ENCODE measurements at regions not wholly inside any gene's neighbourhood (a gene's known extent, or its start where the extent isn't known, plus 50 kb on each side); places are given as distances from the start of the nearest gene placed in this dataset.
A peak's percentile ranks its signal among the peaks of the same experiment; 100 is the strongest.

GRCh38 chr13:23060959-23061358 is 119.8 kb upstream of the SGCG start:
- DNase-seq = no peak
- Histone ChIP-seq H3K4me1 (ENCODE audit: control insufficient read depth in 1 of 2, insufficient read depth in 2 of 2, low read depth in 1 of 2, low read length in 1 of 2) (no peaks in the 10 kb centered on the region), H3K36me3 (replicated peaks in 1 of 2; ENCODE audit: control insufficient read depth in 1 of 2, insufficient read depth in 2 of 2, low read length in 1 of 2) (no peaks in the 10 kb centered on the region), H2AFZ (ENCODE audit: low read depth) (no peak overlapping the region), H3F3A (replicated peaks; ENCODE audit: insufficient read depth) (peaks cover 4% of the 10 kb centered on the region), H3K27ac (ENCODE audit: low read depth in 2 of 2, low read length in 1 of 2) (no peak overlapping the region), H4K20me1 (ENCODE audit: insufficient read depth) (no peaks in the 10 kb centered on the region), H3K4me2 (no peak overlapping the region), H3K79me2 (ENCODE audit: insufficient read depth) (no peaks in the 10 kb centered on the region), H3K9me2 (no peaks in the 10 kb centered on the region), H3K27me3 (ENCODE audit: insufficient read depth) (no peaks in the 10 kb centered on the region), H3K9me3 (no peaks in the 10 kb centered on the region), H3K9ac (no peak overlapping the region), H3K4me3 (ENCODE audit: low read depth in 2 of 2, low read length in 1 of 2) (no peak overlapping the region)
- ChIA-PET POLR2A (no interaction called here), CTCF (interaction anchor here (0.6 kb wide), 1 partner anchor 930 kb away, joined by 3 read pairs; no protein-coding TSS in a partner anchor)
- no peak for TF ChIP-seq MAX (IDR thresholded peaks at IDR 0.05; ENCODE audit: low read depth)
- no peak for TF ChIP-seq EZH2phosphoT487 (IDR thresholded peaks at IDR 0.05; ENCODE audit: borderline replicate concordance, low read depth)
- TF ChIP-seq CHD2 (IDR thresholded peaks at IDR 0.05; ENCODE audit: low read length, partially characterized antibody) = no peak
- TF ChIP-seq JUND (IDR thresholded peaks at IDR 0.05) = no peak
- TF ChIP-seq ZBTB33 (IDR thresholded peaks at IDR 0.05; ENCODE audit: borderline replicate concordance, low read depth) = no peak
- TF ChIP-seq MXI1 (IDR thresholded peaks at IDR 0.05; ENCODE audit: low read depth, low read length) = no peak
- TF ChIP-seq IRF3 (IDR thresholded peaks at IDR 0.05; ENCODE audit: low read depth, low read length) = no peak
- TF ChIP-seq USF2 (IDR thresholded peaks at IDR 0.05; ENCODE audit: borderline replicate concordance, low read depth, low read length) = no peak
- no peak for TF ChIP-seq PBX3 (IDR thresholded peaks at IDR 0.05)
- no peak for TF ChIP-seq RFX5 (IDR thresholded peaks at IDR 0.05; ENCODE audit: low read length)
- TF ChIP-seq RAD21 (IDR thresholded peaks at IDR 0.05; ENCODE audit: low read length) = no peak
- no peak for TF ChIP-seq NFIC (IDR thresholded peaks at IDR 0.05; ENCODE audit: borderline replicate concordance)
- WGBS (ENCODE audit: low lambda C conversion rate) = 72% methylated on average over 1 of the region's 1 CpG

- no peaks in the 10 kb centered on the region for H3K36me3 ChIP-seq (replicated peaks in 1 of 2; ENCODE audit: control insufficient read depth in 1 of 2, insufficient read depth in 2 of 2, low read length in 1 of 2)
- no peaks in the 10 kb centered on the region for H3K9me2 ChIP-seq
- TF ChIP-seq RXRA (IDR thresholded peaks at IDR 0.05; ENCODE audit: borderline replicate concordance, low read depth) (no peak), ZBTB33 (IDR thresholded peaks at IDR 0.05; ENCODE audit: borderline replicate concordance, low read depth) (no peak), GATA2 (CRISPR knock-in tag; IDR thresholded peaks at IDR 0.05) (no peak), USF2 (IDR thresholded peaks at IDR 0.05; ENCODE audit: borderline replicate concordance, low read depth, low read length) (no peak), CHD2 (IDR thresholded peaks at IDR 0.05; ENCODE audit: low read length, partially characterized antibody) (no peak), IRF3 (IDR thresholded peaks at IDR 0.05; ENCODE audit: low read depth, low read length) (no peak), NFIC (IDR thresholded peaks at IDR 0.05; ENCODE audit: borderline replicate concordance) (no peak), ELF1 (IDR thresholded peaks at IDR 0.05) (no peak), YY1 (IDR thresholded peaks at IDR 0.05; ENCODE audit: low read depth) (no peak)
These were observed 113.7 kb upstream of the SGCG start for GRCh38 chr13:23067129-23067528.

More at GRCh38 chr13:23067129-23067528, 113.7 kb upstream of the SGCG start:
- peak overlapping the region; percentile 35; the same call in 1 of the 2 replicates for H2AFZ ChIP-seq (ENCODE audit: low read depth)
- H3K4me2 ChIP-seq = no peak overlapping the region
- ChIA-PET POLR2A (no interaction called here), CTCF (no interaction called here)
- H3K9ac ChIP-seq = no peak overlapping the region
- peaks cover 4% of the 10 kb centered on the region for H3F3A ChIP-seq (replicated peaks; ENCODE audit: insufficient read depth)
- H3K9me3 ChIP-seq = no peaks in the 10 kb centered on the region
- no peaks in the 10 kb centered on the region for H4K20me1 ChIP-seq (ENCODE audit: insufficient read depth)
- no peaks in the 10 kb centered on the region for H3K4me1 ChIP-seq (ENCODE audit: control insufficient read depth in 1 of 2, insufficient read depth in 2 of 2, low read depth in 1 of 2, low read length in 1 of 2)
- 15% methylated on average over 5 of the region's 5 CpGs for WGBS (ENCODE audit: low lambda C conversion rate)
- H3K27ac ChIP-seq (ENCODE audit: low read depth in 2 of 2, low read length in 1 of 2) = no peak overlapping the region
- no peak overlapping the region for H3K4me3 ChIP-seq (ENCODE audit: low read depth in 2 of 2, low read length in 1 of 2)
- no peak for DNase-seq
- no peaks in the 10 kb centered on the region for H3K27me3 ChIP-seq (ENCODE audit: insufficient read depth)
- no peaks in the 10 kb centered on the region for H3K79me2 ChIP-seq (ENCODE audit: insufficient read depth)

Measured in SK-N-SH (cell line).